Breast epithelium (tissue), 4 donors: ENCODE measurements at regions not wholly inside any gene's neighbourhood (a gene's known extent, or its start where the extent isn't known, plus 50 kb on each side); places are given as distances from the start of the nearest gene placed in this dataset.

Source experiments
- DNase-seq, 2 donors: peaks; one replicate each; pipeline ENCODE4 v3.0.0-alpha.2; 2019; ENCODE audit warnings: low spot score in 2 of 2
- H3K27ac ChIP-seq, 2 donors: fragments of 200-600 bp; sonication (generic) in 1 of 2; one replicate each; pipeline ENCODE4 v1.5.1; 2016 to 2019; ENCODE audit warnings: mild to moderate bottlenecking in 1 of 2
- H3K27me3 ChIP-seq, 2 donors: fragments of 200-600 bp; sonication (generic) in 1 of 2; one replicate each; pipeline versions ENCODE4 v1.5.1 to v1.6.0; 2017 to 2019; ENCODE audit warnings: control low read depth in 1 of 2, mild to moderate bottlenecking in 1 of 2
- H3K36me3 ChIP-seq: fragments of 200-600 bp; one replicate; pipeline ENCODE4 v1.5.1; 2019
- H3K4me1 ChIP-seq, 2 donors: fragments of 200-600 bp; sonication (generic); one replicate each; pipeline ENCODE4 v1.5.1; 2016 to 2019; ENCODE audit warnings: control low read depth in 1 of 2
- H3K4me3 ChIP-seq, 3 donors: fragments of 200-600 bp; sonication (generic); 1 replicate in 2 of 3; 2 replicates in 1 of 3; pipeline ENCODE4 v1.5.1; 2016 to 2019; ENCODE audit warnings: mild to moderate bottlenecking in 3 of 3, moderate library complexity in 2 of 3
- H3K9me3 ChIP-seq, 2 donors: fragments of 200-600 bp; sonication (generic) in 1 of 2; one replicate each; pipeline ENCODE4 v1.5.1; 2016 to 2019; ENCODE audit warnings: control low read depth in 1 of 2
- CTCF ChIP-seq, 3 donors: fragments of 450-650 bp; IDR thresholded peaks; one replicate each; pipeline ENCODE4 v1.5.1; 2016 to 2017; ENCODE audit warnings: antibody characterized with exemption in 3 of 3, mild to moderate bottlenecking in 3 of 3, moderate library complexity in 3 of 3
- POLR2A ChIP-seq: fragments of 450-650 bp; IDR thresholded peaks from one replicate; pipeline ENCODE4 v1.6.1; 2016; ENCODE audit warnings: antibody characterized with exemption, mild to moderate bottlenecking, moderate library complexity
- POLR2AphosphoS5 ChIP-seq, 3 donors: sonication (generic); formaldehyde crosslinking; IDR thresholded peaks; one replicate each; pipeline ENCODE4 v1.6.1; 2017; ENCODE audit warnings: antibody characterized with exemption in 3 of 3
- intact Hi-C: fragments of 100-400 bp; cut with DNase I; formaldehyde crosslinking; loops from one replicate; pipeline ENCODE4 v1.15.1; 2023; ENCODE audit warnings: low total_unique reads

GRCh38 chr17:72368191-72368590 lies 247.4 kb downstream of the SOX9 start:
- no peak for TF ChIP-seq POLR2A
- no peak for TF ChIP-seq POLR2AphosphoS5 (IDR thresholded peaks at IDR 0.05)
- no peak for TF ChIP-seq CTCF (IDR thresholded peaks at IDR 0.05)

GRCh38 chr17:72369366-72369765 lies 248.5 kb downstream of the SOX9 start:
- intact Hi-C loops = no loop called here
- Histone ChIP-seq H3K27me3 (no peaks in the 10 kb centered on the region), H3K4me1 (no peaks in the 10 kb centered on the region), H3K9me3 (no peaks in the 10 kb centered on the region), H3K36me3 (no peaks in the 10 kb centered on the region), H3K4me3 (no peak overlapping the region), H3K27ac (no peak overlapping the region)
- TF ChIP-seq CTCF (IDR thresholded peaks at IDR 0.05) (no peak), POLR2A (no peak), POLR2AphosphoS5 (IDR thresholded peaks at IDR 0.05) (no peak)
- no peak for DNase-seq

More at GRCh38 chr17:72368191-72368590, 247.4 kb downstream of the SOX9 start:
- no peak for DNase-seq
- no peaks in the 10 kb centered on the region for H3K4me1 ChIP-seq
- H3K27ac ChIP-seq = no peak overlapping the region
- no peak overlapping the region for H3K4me3 ChIP-seq
- H3K9me3 ChIP-seq = no peaks in the 10 kb centered on the region
- no peaks in the 10 kb centered on the region for H3K27me3 ChIP-seq
- no peaks in the 10 kb centered on the region for H3K36me3 ChIP-seq
- intact Hi-C loops = no loop called here

GRCh38 chr17:72370819-72371218 lies 250.0 kb downstream of the SOX9 start:
- Histone ChIP-seq H3K9me3 (no peaks in the 10 kb centered on the region), H3K36me3 (no peaks in the 10 kb centered on the region), H3K4me3 (no peak overlapping the region), H3K4me1 (no peaks in the 10 kb centered on the region), H3K27ac (no peak overlapping the region), H3K27me3 (no peaks in the 10 kb centered on the region)
- intact Hi-C loops = no loop called here
- no peak for TF ChIP-seq CTCF (IDR thresholded peaks at IDR 0.05)
- TF ChIP-seq POLR2A = no peak
- no peak for TF ChIP-seq POLR2AphosphoS5 (IDR thresholded peaks at IDR 0.05)
- DNase-seq = no peak

- TF ChIP-seq POLR2AphosphoS5 (IDR thresholded peaks at IDR 0.05) (no peak), POLR2A (no peak), CTCF (IDR thresholded peaks at IDR 0.05) (no peak)
- Histone ChIP-seq H3K4me1 (no peaks in the 10 kb centered on the region), H3K9me3 (no peaks in the 10 kb centered on the region), H3K27me3 (no peaks in the 10 kb centered on the region), H3K27ac (no peak overlapping the region), H3K4me3 (no peak overlapping the region), H3K36me3 (no peaks in the 10 kb centered on the region)
- no peak for DNase-seq
- intact Hi-C loops = no loop called here
Measured at GRCh38 chr17:72372185-72372584, 251.4 kb downstream of the SOX9 start.

GRCh38 chr17:72373910-72374741 lies 253.3 kb downstream of the SOX9 start:
- DNase-seq = no peak
- Histone ChIP-seq H3K27ac (no peak overlapping the region), H3K36me3 (no peaks in the 10 kb centered on the region), H3K4me1 (no peaks in the 10 kb centered on the region), H3K4me3 (no peak overlapping the region), H3K9me3 (no peaks in the 10 kb centered on the region), H3K27me3 (no peaks in the 10 kb centered on the region)
- intact Hi-C loops = no loop called here
- TF ChIP-seq CTCF (IDR thresholded peaks at IDR 0.05) (no peak), POLR2AphosphoS5 (IDR thresholded peaks at IDR 0.05) (no peak), POLR2A (no peak)
